22Rv1 (cell line): ENCODE measurements at regions not wholly inside any gene's neighbourhood (a gene's known extent, or its start where the extent isn't known, plus 50 kb on each side); places are given as distances from the start of the nearest gene placed in this dataset.
"Not testable (repeated sequence)": the region's sequence is repeated elsewhere in the genome, so short reads cannot be mapped to it uniquely, and the experiment has no call there.

Experiments used
- ZFX ChIP-seq: fragments of 450-650 bp; IDR thresholded peaks from 2 replicates; pipeline ENCODE4 v1.6.1; 2017; ENCODE audit warnings: antibody characterized with exemption, borderline replicate concordance
- TF ChIP-seq, protein P1 (sequence below): fragments of 450-650 bp; IDR thresholded peaks from 2 replicates; pipeline ENCODE4 v1.5.1; 2017; ENCODE audit warnings: mild to moderate bottlenecking

DNA sequence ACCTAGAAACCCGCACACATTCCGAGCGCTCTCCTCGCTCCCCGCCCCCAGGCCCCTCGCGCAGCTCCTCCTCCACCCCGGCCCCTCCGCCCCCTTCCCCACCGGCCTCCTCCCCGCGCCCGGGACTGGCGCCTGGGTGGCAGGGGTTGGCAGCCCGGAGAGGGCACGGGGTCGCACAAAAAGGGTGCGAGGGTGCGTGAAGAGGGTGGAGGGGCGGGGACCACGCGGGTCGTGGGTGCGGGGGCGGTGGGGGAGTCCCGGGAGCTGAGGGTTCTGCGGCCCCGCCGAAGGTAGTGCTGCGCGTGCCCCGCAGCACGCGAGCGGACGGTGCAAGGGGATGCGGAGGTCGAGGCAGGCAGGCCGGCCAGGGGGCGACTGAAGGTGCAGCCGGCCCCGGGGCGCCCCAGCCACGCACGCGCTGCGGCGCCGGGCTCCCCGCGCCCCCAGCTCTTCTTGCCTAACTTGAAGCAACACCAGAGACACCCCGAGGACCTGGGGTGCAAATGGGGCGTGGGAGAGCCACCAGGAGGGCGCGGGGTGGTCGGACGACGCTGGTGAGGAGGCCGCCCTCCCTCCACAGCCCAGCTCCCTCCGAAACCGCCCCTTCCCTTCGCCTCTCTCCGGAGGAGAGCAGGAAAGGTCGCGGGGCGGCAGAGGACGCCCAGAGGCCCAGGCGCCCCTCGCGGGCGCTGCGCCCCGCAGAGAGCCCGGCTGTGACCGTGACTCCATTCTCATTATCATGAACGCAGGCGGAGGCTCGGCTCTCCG is 174.7 kb downstream of the ATP6V0E2 start:
- TF ChIP-seq, protein P1, sequence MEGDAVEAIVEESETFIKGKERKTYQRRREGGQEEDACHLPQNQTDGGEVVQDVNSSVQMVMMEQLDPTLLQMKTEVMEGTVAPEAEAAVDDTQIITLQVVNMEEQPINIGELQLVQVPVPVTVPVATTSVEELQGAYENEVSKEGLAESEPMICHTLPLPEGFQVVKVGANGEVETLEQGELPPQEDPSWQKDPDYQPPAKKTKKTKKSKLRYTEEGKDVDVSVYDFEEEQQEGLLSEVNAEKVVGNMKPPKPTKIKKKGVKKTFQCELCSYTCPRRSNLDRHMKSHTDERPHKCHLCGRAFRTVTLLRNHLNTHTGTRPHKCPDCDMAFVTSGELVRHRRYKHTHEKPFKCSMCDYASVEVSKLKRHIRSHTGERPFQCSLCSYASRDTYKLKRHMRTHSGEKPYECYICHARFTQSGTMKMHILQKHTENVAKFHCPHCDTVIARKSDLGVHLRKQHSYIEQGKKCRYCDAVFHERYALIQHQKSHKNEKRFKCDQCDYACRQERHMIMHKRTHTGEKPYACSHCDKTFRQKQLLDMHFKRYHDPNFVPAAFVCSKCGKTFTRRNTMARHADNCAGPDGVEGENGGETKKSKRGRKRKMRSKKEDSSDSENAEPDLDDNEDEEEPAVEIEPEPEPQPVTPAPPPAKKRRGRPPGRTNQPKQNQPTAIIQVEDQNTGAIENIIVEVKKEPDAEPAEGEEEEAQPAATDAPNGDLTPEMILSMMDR, result not testable (repeated sequence)
- TF ChIP-seq ZFX, result not testable (repeated sequence)
